ENCODE measurements at regions not wholly inside any gene's neighbourhood (a gene's known extent, or its start where the extent isn't known, plus 50 kb on each side); places are given as distances from the start of the nearest gene placed in this dataset.

GRCh38 chr5:143469125-143469524, 65.6 kb upstream of the NR3C1 start:
- DNase-seq = no peak

DNA sequence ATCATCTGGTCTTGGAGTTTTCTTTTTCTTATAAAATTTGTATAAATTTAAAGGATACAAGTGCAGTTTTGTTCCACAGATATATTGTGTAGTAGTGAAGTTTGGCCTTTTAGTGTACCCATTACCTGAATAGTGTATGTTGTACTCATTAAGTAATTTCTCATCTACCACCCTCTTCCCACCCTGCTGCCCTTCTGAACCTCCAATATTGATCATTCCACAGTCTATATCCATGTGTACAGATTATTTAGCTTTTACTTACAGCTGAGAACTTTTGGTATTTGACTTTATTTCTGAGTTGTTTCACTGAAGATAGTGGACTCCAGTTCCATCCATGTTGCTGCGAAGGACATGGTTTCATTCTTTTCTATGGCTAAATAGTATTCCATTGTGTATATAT, 63.1 kb upstream of the NR3C1 start:
- no peak for DNase-seq

- no peak for DNase-seq
Measured at GRCh38 chr5:143464723-143465490, 61.4 kb upstream of the NR3C1 start.

GRCh38 chr5:143462431-143462830, 58.9 kb upstream of the NR3C1 start:
- DNase-seq = no peak

DNA sequence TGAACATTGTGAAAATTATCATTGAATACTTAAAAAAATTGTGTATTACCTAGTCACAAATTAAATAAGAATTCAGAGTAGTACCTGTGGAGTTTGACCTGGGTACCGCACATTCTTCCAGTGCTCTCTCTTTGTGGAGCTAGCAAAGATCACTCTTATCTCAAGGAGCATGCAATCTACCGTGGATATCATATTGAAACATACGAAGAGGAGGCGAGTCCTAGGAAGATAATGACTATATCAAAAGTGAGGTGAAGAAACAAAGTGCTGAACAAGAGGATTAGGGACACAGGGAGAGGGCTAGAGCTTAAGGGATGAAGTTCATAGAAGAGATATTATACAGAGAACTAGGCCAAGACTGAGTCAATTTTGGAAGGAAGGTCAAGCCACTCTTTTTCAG, 55.9 kb upstream of the NR3C1 start:
- DNase-seq = no peak

DNA sequence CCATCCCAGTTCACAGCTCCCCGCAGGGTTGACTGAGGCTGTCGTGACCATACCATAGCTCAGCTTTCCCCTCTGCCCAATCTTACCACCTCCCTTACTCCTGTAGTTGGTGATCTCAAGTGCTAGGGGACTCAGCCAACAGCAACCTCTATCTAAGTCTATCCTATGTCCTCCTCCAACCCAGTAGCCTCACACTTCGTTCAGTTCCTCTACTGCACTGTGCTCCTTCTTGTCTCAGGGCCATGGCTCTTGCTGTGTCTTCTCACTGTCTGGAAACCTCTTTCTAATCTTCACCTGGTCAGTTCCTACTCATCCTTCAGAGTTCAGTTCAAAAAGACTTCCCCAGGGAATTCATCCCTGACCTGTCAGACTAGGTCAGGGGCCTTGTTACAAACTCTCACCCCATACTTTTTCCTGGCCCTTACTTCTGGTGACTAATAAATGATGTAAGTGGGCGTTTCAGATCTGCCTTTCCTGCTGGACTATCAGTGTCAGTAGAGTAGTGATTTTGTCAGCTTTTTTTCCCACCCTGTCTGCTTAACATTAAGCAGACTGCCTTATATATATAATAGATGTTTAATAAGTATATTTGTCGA, 53.6 kb upstream of the NR3C1 start:
- no peak for DNase-seq

- no peak for DNase-seq
Measured at GRCh38 chr5:143454936-143455516, 51.5 kb upstream of the NR3C1 start.

- DNase-seq = no peak
Measured at GRCh38 chr5:143453720-143454119, 50.2 kb upstream of the NR3C1 start.
